GM12878 (cell line): ENCODE measurements at regions not wholly inside any gene's neighbourhood (a gene's known extent, or its start where the extent isn't known, plus 50 kb on each side); places are given as distances from the start of the nearest gene placed in this dataset.

Source experiments
- ATAC-seq: fragments of 200-7000 bp; cut with Tn5 transposase; 3 replicates; pipeline ENCODE4 v1.9.1; 2020; ENCODE audit warnings: mild to moderate bottlenecking, moderate library complexity
- BruUV-seq: library from RNA; stranded (reverse); fragments of 400-500 nt; replicated peaks from 2 replicates; lab custom pipeline; 2021; lab: Mats Ljungman, UMichigan
- CTCF ChIA-PET: fragments of 300-600 bp; sonication (Branson Sonifier 250); formaldehyde crosslinking; extraction: SDS; loops from one replicate; lab custom pipeline; 2021; ENCODE audit warnings: inconsistent platforms; lab: Yijun Ruan, JAX
- POLR2A ChIA-PET: fragments of 350-600 bp; formaldehyde crosslinking; extraction: SDS; loops from one replicate; lab custom pipeline; 2021; ENCODE audit warnings: inconsistent platforms; lab: Charles Lee
- RAD21 ChIA-PET: fragments of 300-600 bp; sonication (Branson Sonifier 250); formaldehyde crosslinking; loops from one replicate; lab custom pipeline; 2023; ENCODE audit warnings: antibody characterized with exemption; ENCODE audit not compliant: unreplicated experiment; lab: Charles Lee
- SMC1A ChIA-PET: fragments of 300-600 bp; sonication (Branson Sonifier 250); formaldehyde crosslinking; loops from one replicate; lab custom pipeline; 2023; ENCODE audit not compliant: unreplicated experiment, uncharacterized antibody; lab: Charles Lee
- DNase-seq: peaks from one replicate; pipeline ENCODE4 v3.0.0-alpha.2; 2011; ENCODE audit warnings: low read depth, low spot score
- FAIRE-seq: peaks from 3 replicates; lab custom pipeline; 2011; peaks lifted over from hg19 to GRCh38; lab: Jason Lieb, UNC
- H2AFZ ChIP-seq: 2 replicates; pipeline ENCODE4 v1.6.0; 2011; ENCODE audit warnings: low read depth, low read length, control low read depth; ENCODE audit not compliant: control insufficient read depth
- H3K27ac ChIP-seq: 2 replicates; pipeline ENCODE4 v1.5.1; 2011; ENCODE audit warnings: control low read depth; ENCODE audit not compliant: control insufficient read depth, insufficient read depth
- H3K27me3 ChIP-seq, 2 experiments: replicated peaks in 1 of 2; 2 replicates each; pipeline versions ENCODE4 v1.6.0 to v1.6.1; 2011; ENCODE audit warnings: low read length in 1 of 2; ENCODE audit not compliant: control insufficient read depth in 2 of 2, insufficient read depth in 2 of 2
- H3K36me3 ChIP-seq, 2 experiments: 2 replicates each; pipeline ENCODE4 v1.5.1; 2011; ENCODE audit warnings: low read length in 1 of 2; ENCODE audit not compliant: control insufficient read depth in 2 of 2, insufficient read depth in 2 of 2
- H3K4me1 ChIP-seq: 2 replicates; pipeline ENCODE4 v1.6.1; 2011; ENCODE audit warnings: mild to moderate bottlenecking, low read length, moderate library complexity, mixed read lengths; ENCODE audit not compliant: control insufficient read depth, insufficient read depth
- H3K4me2 ChIP-seq: 2 replicates; pipeline ENCODE4 v1.6.0; 2011; ENCODE audit warnings: control low read depth; ENCODE audit not compliant: control insufficient read depth, insufficient read depth
- H3K4me3 ChIP-seq: fragments of 200-600 bp; sonication (generic); 2 replicates; pipeline ENCODE4 v1.5.1; 2016
- H3K79me2 ChIP-seq: 2 replicates; pipeline ENCODE4 v1.6.0; 2011; ENCODE audit warnings: low read length; ENCODE audit not compliant: control insufficient read depth, insufficient read depth
- H3K9ac ChIP-seq: 2 replicates; pipeline ENCODE4 v1.8.0; 2011; ENCODE audit warnings: low read length, control low read depth, mixed read lengths; ENCODE audit not compliant: control insufficient read depth, insufficient read depth
- H3K9me3 ChIP-seq: replicated peaks from 3 replicates; pipeline ENCODE4 v1.5.1; 2011; ENCODE audit warnings: mild to moderate bottlenecking, low read length; ENCODE audit not compliant: control insufficient read depth, insufficient read depth
- H4K20me1 ChIP-seq: 2 replicates; pipeline ENCODE4 v1.6.0; 2011; ENCODE audit not compliant: control insufficient read depth, insufficient read depth
- ASH2L ChIP-seq: fragments of 300-600, 200-600 bp; sonication (generic); IDR thresholded peaks from 2 replicates; pipeline ENCODE4 v1.6.1; 2017; ENCODE audit warnings: low read depth, mild to moderate bottlenecking, borderline replicate concordance
- ATF7 ChIP-seq: fragments of 450-650 bp; IDR thresholded peaks from 2 replicates; pipeline ENCODE4 v1.6.1; 2016; ENCODE audit warnings: low read depth, mild to moderate bottlenecking
- CEBPZ ChIP-seq: fragments of 150-350 bp; IDR thresholded peaks from 2 replicates; pipeline ENCODE4 v1.6.1; 2016; ENCODE audit warnings: low read depth, low read length
- CUX1 ChIP-seq: IDR thresholded peaks from 2 replicates; pipeline ENCODE4 v1.6.1; 2012; ENCODE audit warnings: improper control_type of control experiment, low read depth, low read length; ENCODE audit not compliant: insufficient replicate concordance
- EED ChIP-seq: sonication (generic); IDR thresholded peaks from 2 replicates; pipeline ENCODE4 v1.6.1; 2016; ENCODE audit warnings: antibody characterized with exemption, low read depth
- EZH2 ChIP-seq: IDR thresholded peaks from 2 replicates; pipeline ENCODE4 v1.6.1; 2012; ENCODE audit warnings: low read depth, mild to moderate bottlenecking, control low read depth, inconsistent platforms, low read length, borderline replicate concordance; ENCODE audit not compliant: control insufficient read depth
- FOS ChIP-seq: IDR thresholded peaks from 3 replicates; pipeline ENCODE4 v1.6.1; 2011; ENCODE audit warnings: borderline replicate concordance; ENCODE audit not compliant: insufficient read length; ENCODE audit errors: extremely low read depth
- HDGF ChIP-seq: fragments of 450-650 bp; IDR thresholded peaks from 2 replicates; pipeline ENCODE4 v1.6.1; 2016; ENCODE audit warnings: antibody characterized with exemption
- IRF5 ChIP-seq: fragments of 450-650 bp; IDR thresholded peaks from 2 replicates; pipeline ENCODE4 v1.6.1; 2017; ENCODE audit warnings: borderline replicate concordance
- PAX5 ChIP-seq: IDR thresholded peaks from 2 replicates; pipeline ENCODE4 v1.6.1; 2011; ENCODE audit warnings: low read depth, low read length, borderline replicate concordance
- POLR2AphosphoS2 ChIP-seq: IDR thresholded peaks from 2 replicates; pipeline ENCODE4 v1.6.1; 2011; ENCODE audit warnings: low read depth, mild to moderate bottlenecking, low read length, improper control_type of control experiment, moderate library complexity
- WGBS: methylation state at CpG from one replicate; pipeline ENCODE4 v1.1.6; 2016; ENCODE audit warnings: low lambda C conversion rate; ENCODE audit not compliant: insufficient replicate concordance, insufficient coverage; ENCODE audit errors: missing lambda C conversion rate; 5-methylcytosine and 5-hydroxymethylcytosine counted together
- in situ Hi-C: fragments of 300-500 bp; cut with MboI; formaldehyde crosslinking; loops from 9 replicates; pipeline ENCODE4 v1.14.3; 2018; ENCODE audit warnings: mixed read lengths
- intact Hi-C: fragments of 100-400 bp; cut with micrococcal nuclease; formaldehyde crosslinking; loops from one replicate; pipeline ENCODE4 v1.14.2; 2022; ENCODE audit not compliant: unreplicated experiment
- TF ChIP-seq, protein P1 (sequence below): fragments of 450-650 bp; IDR thresholded peaks from 2 replicates; pipeline ENCODE4 v1.6.1; 2016; ENCODE audit warnings: mild to moderate bottlenecking

DNA sequence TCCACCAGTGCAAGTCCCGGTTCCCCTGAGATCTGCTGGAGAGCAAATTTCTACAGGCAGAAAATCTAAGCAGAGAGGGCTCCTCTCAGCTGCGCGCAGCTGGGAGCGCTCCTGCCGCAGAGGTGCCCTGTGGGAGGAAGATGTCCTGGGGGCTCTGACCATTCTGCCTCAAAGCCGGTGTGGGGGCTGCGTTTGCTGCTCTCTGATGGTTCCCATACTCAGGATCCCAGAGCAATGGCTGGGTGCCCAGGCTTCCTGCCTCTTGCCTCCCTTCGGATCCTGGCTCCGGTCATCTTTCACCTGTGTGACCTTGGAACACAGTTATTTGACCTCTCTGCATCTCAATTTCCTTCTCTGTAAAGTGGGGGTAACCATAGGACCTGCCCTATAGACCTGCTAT lies 434.2 kb downstream of the ZNF521 start:
- H3K4me1 ChIP-seq = peaks cover 7% of the 10 kb centered on the region
- no peak overlapping the region for H3K27ac ChIP-seq
- ChIA-PET RAD21 (no interaction called here), SMC1A (no interaction called here), CTCF (interaction anchor here (0.6 kb wide), 1 partner anchor 209 kb away, joined by 3 read pairs; no protein-coding TSS in a partner anchor), POLR2A (no interaction called here)
- H3K4me2 ChIP-seq = no peak overlapping the region
- H3K9ac ChIP-seq = no peak overlapping the region
- 64% methylated on average over 9 of the region's 9 CpGs for WGBS
- H3K27me3 ChIP-seq = peaks cover 3 to 5% of the 10 kb centered on the region in 2 experiments; a peak in 2 of 4 replicates
- FAIRE-seq = no peak
- no peak overlapping the region for H2AFZ ChIP-seq
- H4K20me1 ChIP-seq = no peaks in the 10 kb centered on the region
- intact Hi-C loops (no loop called here), in situ Hi-C loops (no loop called here)
- no peak for ATAC-seq
- no peak overlapping the region for H3K4me3 ChIP-seq
- no peaks in the 10 kb centered on the region for H3K79me2 ChIP-seq
- DNase-seq = no peak
- H3K9me3 ChIP-seq = no peaks in the 10 kb centered on the region
- no peaks in the 10 kb centered on the region for H3K36me3 ChIP-seq
- BruUV-seq = no TSS peak
- no peak for TF ChIP-seq POLR2AphosphoS2
- TF ChIP-seq, protein P1, sequence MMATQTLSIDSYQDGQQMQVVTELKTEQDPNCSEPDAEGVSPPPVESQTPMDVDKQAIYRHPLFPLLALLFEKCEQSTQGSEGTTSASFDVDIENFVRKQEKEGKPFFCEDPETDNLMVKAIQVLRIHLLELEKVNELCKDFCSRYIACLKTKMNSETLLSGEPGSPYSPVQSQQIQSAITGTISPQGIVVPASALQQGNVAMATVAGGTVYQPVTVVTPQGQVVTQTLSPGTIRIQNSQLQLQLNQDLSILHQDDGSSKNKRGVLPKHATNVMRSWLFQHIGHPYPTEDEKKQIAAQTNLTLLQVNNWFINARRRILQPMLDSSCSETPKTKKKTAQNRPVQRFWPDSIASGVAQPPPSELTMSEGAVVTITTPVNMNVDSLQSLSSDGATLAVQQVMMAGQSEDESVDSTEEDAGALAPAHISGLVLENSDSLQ = no peak
- TF ChIP-seq EED = no peak
- TF ChIP-seq EZH2 = no peak
- no peak for TF ChIP-seq CUX1
- no peak for TF ChIP-seq CEBPZ
- no peak for TF ChIP-seq IRF5
- TF ChIP-seq FOS = no peak
- no peak for TF ChIP-seq HDGF
- no peak for TF ChIP-seq ASH2L
- TF ChIP-seq PAX5 = no peak
- TF ChIP-seq ATF7 = no peak
